Naive B cell (primary cell): ENCODE measurements at regions not wholly inside any gene's neighbourhood (a gene's known extent, or its start where the extent isn't known, plus 50 kb on each side); places are given as distances from the start of the nearest gene placed in this dataset.

Source experiments
- ATAC-seq, 2 donors: fragments of 150-1000 bp; cut with Tn5 transposase; 2 replicates each; pipeline ENCODE4 v1.10.0; 2021; ENCODE audit warnings: low read depth in 2 of 2, mild to moderate bottlenecking in 2 of 2, moderate library complexity in 2 of 2
- DNase-seq: peaks from one replicate; pipeline ENCODE4 v3.0.0; 2022
- H3K27ac Mint-ChIP-seq, 6 donors: one replicate each; pipeline ENCODE4 v1.8.0; 2020 to 2022; ENCODE audit warnings: mild to moderate bottlenecking in 6 of 6, mixed read lengths in 6 of 6, moderate library complexity in 5 of 6, inconsistent platforms in 2 of 6
- H3K27me3 Mint-ChIP-seq, 3 donors: one replicate each; pipeline ENCODE4 v1.8.0; 2021 to 2022; ENCODE audit warnings: mixed read lengths in 3 of 3, mild to moderate bottlenecking in 1 of 3
- H3K36me3 Mint-ChIP-seq, 2 donors: one replicate each; pipeline ENCODE4 v1.8.0; 2020 to 2022; ENCODE audit warnings: mixed read lengths in 2 of 2, inconsistent platforms in 1 of 2, mild to moderate bottlenecking in 1 of 2
- H3K4me1 Mint-ChIP-seq, 3 donors: one replicate each; pipeline ENCODE4 v1.8.0; 2020 to 2022; ENCODE audit warnings: mixed read lengths in 3 of 3, inconsistent platforms in 1 of 3, mild to moderate bottlenecking in 1 of 3, moderate library complexity in 1 of 3
- H3K4me3 Mint-ChIP-seq, 8 donors: one replicate each; pipeline ENCODE4 v1.8.0; 2020 to 2022; ENCODE audit warnings: mild to moderate bottlenecking in 8 of 8, mixed read lengths in 8 of 8, moderate library complexity in 8 of 8, inconsistent platforms in 2 of 8
- H3K9me3 Mint-ChIP-seq, 7 donors: one replicate each; pipeline ENCODE4 v1.8.0; 2020 to 2022; ENCODE audit warnings: mixed read lengths in 7 of 7, mild to moderate bottlenecking in 5 of 7, inconsistent platforms in 2 of 7, moderate library complexity in 1 of 7

GRCh38 chr18:78364388-78364960 lies 615.1 kb upstream of the SALL3 start:
- DNase-seq: no peak
- Mint-ChIP-seq H3K4me1 (no peaks in the 10 kb centered on the region), H3K27me3 (no peaks in the 10 kb centered on the region), H3K4me3 (no peak overlapping the region), H3K36me3 (no peaks in the 10 kb centered on the region), H3K9me3 (peaks cover 0 to 7% (median 3%) of the 10 kb centered on the region in 7 donors), H3K27ac (no peak overlapping the region)
- ATAC-seq: no peak

- no peak overlapping the region for H3K4me3 Mint-ChIP-seq
- peak overlapping the region in 1 of 6 donors; percentile 76 for H3K27ac Mint-ChIP-seq
- no peaks in the 10 kb centered on the region for H3K4me1 Mint-ChIP-seq
- H3K9me3 Mint-ChIP-seq: peaks cover 0 to 7% (median 0%) of the 10 kb centered on the region in 7 donors
- H3K36me3 Mint-ChIP-seq: no peaks in the 10 kb centered on the region
- ATAC-seq (no peak), DNase-seq (no peak)
- no peaks in the 10 kb centered on the region for H3K27me3 Mint-ChIP-seq
Observed at GRCh38 chr18:78367996-78368395, 611.6 kb upstream of the SALL3 start.

GRCh38 chr18:78368726-78369125 lies 610.9 kb upstream of the SALL3 start:
- ATAC-seq (no peak), DNase-seq (no peak)
- no peak overlapping the region for H3K4me3 Mint-ChIP-seq
- H3K4me1 Mint-ChIP-seq: no peaks in the 10 kb centered on the region
- H3K9me3 Mint-ChIP-seq: peaks cover 0 to 7% (median 0%) of the 10 kb centered on the region in 7 donors
- no peak overlapping the region for H3K27ac Mint-ChIP-seq
- no peaks in the 10 kb centered on the region for H3K27me3 Mint-ChIP-seq
- H3K36me3 Mint-ChIP-seq: no peaks in the 10 kb centered on the region

- H3K4me1 Mint-ChIP-seq: no peaks in the 10 kb centered on the region
- H3K36me3 Mint-ChIP-seq: no peaks in the 10 kb centered on the region
- ATAC-seq: no peak
- H3K27me3 Mint-ChIP-seq: peaks cover 0 to 7% (median 0%) of the 10 kb centered on the region in 3 donors
- H3K9me3 Mint-ChIP-seq: peaks cover 0 to 2% (median 0%) of the 10 kb centered on the region in 7 donors
- DNase-seq: no peak
- no peak overlapping the region for H3K27ac Mint-ChIP-seq
- no peak overlapping the region for H3K4me3 Mint-ChIP-seq
Observed at GRCh38 chr18:78376046-78376445, 603.6 kb upstream of the SALL3 start.

DNA sequence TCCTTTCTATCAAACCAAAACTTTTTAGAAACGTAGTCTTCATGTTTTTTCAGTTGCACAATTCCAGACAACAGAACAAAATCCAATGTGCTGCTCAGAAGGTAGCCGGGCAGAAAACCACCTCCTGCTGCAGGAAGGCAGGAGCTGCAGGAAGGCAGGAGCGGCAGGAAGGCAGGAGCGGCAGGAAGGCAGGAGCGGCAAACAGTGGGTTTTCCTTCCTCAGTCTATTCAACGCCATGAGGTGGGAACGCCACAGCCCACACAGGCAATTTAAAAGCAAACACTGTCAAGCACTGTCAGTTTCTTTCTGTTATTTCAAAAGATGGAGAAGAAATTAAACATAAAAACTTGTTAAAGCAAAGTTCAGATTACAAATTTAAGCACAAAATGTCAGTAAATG lies 601.2 kb upstream of the SALL3 start:
- DNase-seq (no peak), ATAC-seq (no peak)
- Mint-ChIP-seq H3K4me3 (no peak overlapping the region), H3K36me3 (peaks cover 0 to 4% of the 10 kb centered on the region in 2 donors), H3K27ac (no peak overlapping the region), H3K27me3 (peaks cover 0 to 7% (median 0%) of the 10 kb centered on the region in 3 donors), H3K4me1 (no peaks in the 10 kb centered on the region), H3K9me3 (peaks cover 0 to 10% (median 2%) of the 10 kb centered on the region in 7 donors)

DNA sequence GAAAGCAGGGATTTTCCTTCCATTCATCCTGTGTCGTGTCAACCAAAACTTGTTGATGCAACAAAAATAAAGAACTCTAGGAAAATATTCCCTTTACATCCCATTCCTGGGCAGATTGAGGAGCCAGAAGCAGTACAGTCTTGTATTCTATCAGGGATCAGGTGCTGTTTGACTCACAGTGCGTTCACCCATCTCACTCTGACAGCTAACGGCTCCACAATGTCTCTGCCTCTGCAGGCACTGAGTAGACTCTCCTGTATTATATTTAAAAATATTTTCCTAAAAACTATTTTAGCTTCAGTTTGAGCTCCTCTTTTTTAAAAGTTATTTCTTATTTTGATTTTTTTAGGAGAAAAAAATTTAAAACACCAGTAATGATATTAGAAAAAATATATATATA lies 600.6 kb upstream of the SALL3 start:
- H3K9me3 Mint-ChIP-seq: peaks cover 0 to 15% (median 2%) of the 10 kb centered on the region in 7 donors
- H3K4me3 Mint-ChIP-seq: no peak overlapping the region
- ATAC-seq: no peak
- H3K4me1 Mint-ChIP-seq: no peaks in the 10 kb centered on the region
- H3K36me3 Mint-ChIP-seq: peaks cover 0 to 10% of the 10 kb centered on the region in 2 donors
- no peak overlapping the region for H3K27ac Mint-ChIP-seq
- peaks cover 0 to 7% (median 0%) of the 10 kb centered on the region in 3 donors for H3K27me3 Mint-ChIP-seq
- no peak for DNase-seq

DNA sequence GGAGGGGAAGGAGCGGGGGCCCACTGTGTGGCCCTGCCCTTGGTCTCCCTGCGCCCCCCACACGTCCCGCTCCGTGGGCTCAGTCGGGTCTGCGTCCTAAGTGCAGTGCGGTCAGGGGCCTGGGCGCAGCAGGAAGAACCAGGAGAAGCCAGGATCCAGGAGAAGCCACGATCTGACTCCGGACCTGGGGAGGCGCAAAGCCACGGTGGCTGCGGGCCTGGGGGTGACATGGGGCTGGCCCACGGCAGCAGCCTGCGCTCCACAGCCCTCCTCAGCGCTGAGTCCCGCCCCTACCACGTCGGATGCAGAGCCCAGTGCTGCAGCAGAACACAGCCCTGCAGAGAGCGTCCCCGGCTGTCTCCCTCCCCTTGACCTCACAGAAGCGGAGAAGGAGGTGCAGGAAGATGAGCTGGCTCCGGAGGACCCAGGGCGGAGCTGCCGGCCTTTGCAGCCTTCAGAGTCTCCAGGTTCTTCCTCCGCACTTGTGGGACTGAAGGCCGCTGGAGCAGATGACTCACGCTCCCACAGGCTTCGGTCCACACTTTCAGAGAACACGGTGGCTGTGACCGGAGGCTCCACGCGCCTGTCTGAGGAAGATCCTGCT lies 589.2 kb upstream of the SALL3 start:
- H3K4me3 Mint-ChIP-seq: no peak overlapping the region
- no peaks in the 10 kb centered on the region for H3K27me3 Mint-ChIP-seq
- peaks cover 0 to 31% (median 13%) of the 10 kb centered on the region in 7 donors for H3K9me3 Mint-ChIP-seq

GRCh38 chr18:78390952-78391348 lies 588.7 kb upstream of the SALL3 start:
- H3K27me3 Mint-ChIP-seq: no peaks in the 10 kb centered on the region
- no peak for DNase-seq
- ATAC-seq: no peak
- no peak overlapping the region for H3K4me3 Mint-ChIP-seq
- H3K36me3 Mint-ChIP-seq: peaks cover 0 to 13% of the 10 kb centered on the region in 2 donors
- H3K9me3 Mint-ChIP-seq: peaks cover 2 to 26% (median 15%) of the 10 kb centered on the region in 7 donors
- H3K27ac Mint-ChIP-seq: no peak overlapping the region
- no peaks in the 10 kb centered on the region for H3K4me1 Mint-ChIP-seq

More for the DNA sequence above, 589.2 kb upstream of the SALL3 start:
- H3K4me1 Mint-ChIP-seq: no peaks in the 10 kb centered on the region
- no peak overlapping the region for H3K27ac Mint-ChIP-seq
- H3K36me3 Mint-ChIP-seq: peaks cover 0 to 13% of the 10 kb centered on the region in 2 donors
- ATAC-seq (no peak), DNase-seq (no peak)

DNA sequence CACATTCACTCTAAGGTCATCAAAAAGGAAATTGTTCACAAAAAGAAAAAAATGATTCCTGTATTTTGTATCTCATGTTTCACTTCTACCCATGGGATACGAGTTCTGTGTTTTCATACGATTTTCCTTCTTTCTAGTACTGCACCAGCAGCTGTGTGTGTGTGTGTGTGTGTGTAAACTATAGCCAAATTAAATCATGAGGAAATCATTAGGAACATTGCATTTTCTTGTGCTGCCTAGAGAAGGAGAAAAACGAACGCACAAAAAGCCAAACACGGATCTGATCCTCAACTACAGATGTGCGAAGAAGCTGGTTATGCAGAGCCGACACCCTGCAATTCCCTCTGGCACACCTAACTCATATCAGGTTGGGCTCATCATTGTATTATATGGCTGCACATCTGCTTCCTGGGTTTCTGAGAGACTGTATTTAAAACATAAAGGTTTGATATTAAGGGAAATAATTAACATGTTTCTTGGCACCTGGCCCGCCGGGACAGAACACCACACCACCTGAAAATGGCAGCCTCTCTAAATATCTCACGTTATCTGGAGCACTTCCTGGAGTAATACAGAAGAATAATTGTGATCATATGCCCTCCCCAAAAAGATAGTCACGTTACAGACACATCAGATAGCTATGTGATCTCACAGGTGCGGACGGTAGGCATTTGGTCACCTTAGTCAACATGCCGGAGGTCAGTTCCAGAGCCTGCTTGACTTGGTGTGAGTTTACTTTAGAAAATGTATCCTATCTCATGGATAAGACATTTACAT lies 586.3 kb upstream of the SALL3 start:
- Mint-ChIP-seq H3K4me3 (no peak overlapping the region), H3K9me3 (peaks cover 0 to 19% (median 8%) of the 10 kb centered on the region in 7 donors), H3K27ac (no peak overlapping the region), H3K27me3 (no peaks in the 10 kb centered on the region), H3K36me3 (peaks cover 0 to 13% of the 10 kb centered on the region in 2 donors), H3K4me1 (no peaks in the 10 kb centered on the region)
- ATAC-seq (no peak), DNase-seq (no peak)

DNA sequence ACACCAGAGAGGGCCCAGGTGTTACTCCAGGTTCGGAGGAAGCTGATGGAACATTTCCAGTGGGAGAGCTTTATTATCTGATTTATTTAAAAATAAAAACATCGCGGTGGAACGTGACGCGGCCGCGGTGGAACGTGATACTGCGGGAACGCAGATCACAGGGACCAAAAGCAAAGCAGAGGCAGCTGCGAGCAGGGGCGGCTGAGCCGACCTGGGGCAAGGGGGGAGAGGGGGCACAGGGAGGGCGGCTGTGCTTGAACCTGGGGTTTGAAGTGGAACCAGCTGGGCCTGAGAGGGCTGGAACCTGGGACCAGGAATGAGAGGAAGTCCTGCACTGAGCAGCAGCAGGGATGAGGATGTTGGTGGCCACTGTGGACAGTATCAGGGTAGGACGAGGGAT lies 583.5 kb upstream of the SALL3 start:
- DNase-seq (no peak), ATAC-seq (no peak)
- Mint-ChIP-seq H3K4me1 (no peaks in the 10 kb centered on the region), H3K27ac (no peak overlapping the region), H3K27me3 (no peaks in the 10 kb centered on the region), H3K9me3 (peaks cover 0 to 8% (median 3%) of the 10 kb centered on the region in 7 donors), H3K4me3 (no peak overlapping the region), H3K36me3 (no peaks in the 10 kb centered on the region)

DNA sequence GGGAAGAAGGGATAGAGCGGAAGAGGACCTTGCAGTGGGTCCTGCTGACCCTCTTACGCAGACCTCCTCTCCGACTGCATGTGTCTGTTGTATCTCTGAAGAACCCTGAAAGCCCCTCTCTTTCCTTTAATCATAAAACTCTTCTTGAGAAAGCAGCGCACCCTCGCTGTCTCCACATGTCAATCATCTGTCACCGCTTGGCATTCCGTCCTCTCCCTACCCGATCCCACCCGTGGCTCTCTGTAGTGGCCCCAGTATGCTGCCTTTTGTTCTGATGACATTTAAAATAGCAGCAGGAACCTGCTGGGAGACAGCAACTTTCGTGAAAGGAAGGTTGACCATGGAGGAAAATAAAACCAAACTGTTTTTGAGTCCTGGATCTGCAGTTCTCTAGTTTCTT lies 582.9 kb upstream of the SALL3 start:
- Mint-ChIP-seq H3K9me3 (peaks cover 0 to 8% (median 3%) of the 10 kb centered on the region in 7 donors), H3K27me3 (no peaks in the 10 kb centered on the region)
- ATAC-seq: no peak

DNA sequence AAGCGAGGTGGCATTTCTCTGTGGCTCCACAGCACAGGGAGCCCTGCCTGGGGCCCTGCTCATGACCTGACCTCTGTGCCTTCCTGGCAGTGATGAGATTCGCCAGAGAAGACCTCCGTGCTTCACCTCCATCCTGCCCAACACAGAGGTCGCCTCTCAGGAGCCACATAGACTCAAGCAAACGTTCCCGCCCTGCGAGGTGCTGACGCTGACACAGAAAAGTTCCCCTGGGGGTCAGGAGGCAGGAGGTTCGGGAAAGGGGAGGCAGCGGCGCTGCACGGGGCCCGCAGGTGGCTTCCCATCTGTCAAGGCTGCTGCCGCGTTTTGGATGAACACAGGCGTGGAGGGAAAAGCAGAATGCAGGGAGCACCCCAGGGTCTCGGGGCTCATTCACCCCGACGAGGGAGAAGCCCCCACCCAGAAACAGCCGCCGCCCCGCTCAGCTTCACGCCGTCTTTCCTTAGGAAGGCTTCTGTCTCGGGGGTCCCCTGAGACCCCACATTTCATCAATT lies 579.6 kb upstream of the SALL3 start:
- Mint-ChIP-seq H3K4me1 (no peaks in the 10 kb centered on the region), H3K9me3 (peaks cover 0 to 8% (median 2%) of the 10 kb centered on the region in 7 donors), H3K27ac (peak overlapping the region in 1 of 6 donors; percentile 63), H3K27me3 (no peaks in the 10 kb centered on the region), H3K4me3 (no peak overlapping the region), H3K36me3 (no peaks in the 10 kb centered on the region)
- no peak for DNase-seq
- ATAC-seq: no peak

More for the DNA sequence above, 582.9 kb upstream of the SALL3 start:
- DNase-seq: no peak
- Mint-ChIP-seq H3K4me1 (no peaks in the 10 kb centered on the region), H3K27ac (no peak overlapping the region), H3K4me3 (no peak overlapping the region), H3K36me3 (no peaks in the 10 kb centered on the region)

- peaks cover 6 to 9% (median 8%) of the 10 kb centered on the region in 3 donors for H3K4me1 Mint-ChIP-seq
- H3K27ac Mint-ChIP-seq: no peak overlapping the region
- no peak for ATAC-seq
Observed at GRCh38 chr18:78402440-78402839, 577.2 kb upstream of the SALL3 start.

More at GRCh38 chr18:78402440-78402839, 577.2 kb upstream of the SALL3 start:
- H3K27me3 Mint-ChIP-seq: peaks cover 0 to 9% (median 0%) of the 10 kb centered on the region in 3 donors
- no peaks in the 10 kb centered on the region for H3K36me3 Mint-ChIP-seq
- no peak overlapping the region for H3K4me3 Mint-ChIP-seq
- no peak for DNase-seq
- H3K9me3 Mint-ChIP-seq: peaks cover 0 to 3% (median 2%) of the 10 kb centered on the region in 7 donors
